OCI-LY7 (cell line): ENCODE measurements at regions not wholly inside any gene's neighbourhood (a gene's known extent, or its start where the extent isn't known, plus 50 kb on each side); places are given as distances from the start of the nearest gene placed in this dataset.

Experiments used
- BruUV-seq: library from RNA; stranded (reverse); fragments of 400-500 nt; replicated peaks from 2 replicates; lab custom pipeline; 2021; lab: Mats Ljungman, UMichigan
- CTCF ChIA-PET: fragments of 300-600 bp; sonication (Branson Sonifier 250); formaldehyde crosslinking; loops from one replicate; lab custom pipeline; 2022; ENCODE audit warnings: antibody characterized with exemption; ENCODE audit not compliant: unreplicated experiment; lab: Charles Lee
- POLR2A ChIA-PET: fragments of 300-600 bp; sonication (Branson Sonifier 250); formaldehyde crosslinking; loops from one replicate; lab custom pipeline; 2022; ENCODE audit warnings: antibody characterized with exemption; lab: Charles Lee
- DNase-seq: peaks from one replicate; pipeline ENCODE4 v3.0.0-alpha.2; 2015; ENCODE audit warnings: low spot score
- H2AFZ ChIP-seq: fragments of 200-600 bp; sonication (generic), shearing (Covaris generic); 2 replicates; pipeline ENCODE4 v1.6.1; 2014; ENCODE audit warnings: mild to moderate bottlenecking, antibody characterized with exemption, low read length, moderate library complexity
- H3K27ac ChIP-seq: fragments of 200-600 bp; sonication (generic); 2 replicates; pipeline ENCODE4 v1.5.1; 2014; ENCODE audit warnings: mixed run types, low read depth, mild to moderate bottlenecking, moderate library complexity, low read length, inconsistent platforms; ENCODE audit not compliant: poor library complexity, severe bottlenecking
- H3K36me3 ChIP-seq: fragments of 200-600 bp; sonication (generic); 2 replicates; pipeline ENCODE4 v1.6.1; 2014; ENCODE audit warnings: mild to moderate bottlenecking, antibody characterized with exemption, low read length, moderate library complexity, mixed read lengths; ENCODE audit not compliant: insufficient read depth
- H3K4me1 ChIP-seq: fragments of 200-600 bp; sonication (generic); 2 replicates; pipeline ENCODE4 v1.5.1; 2014; ENCODE audit warnings: mild to moderate bottlenecking, low read length; ENCODE audit not compliant: insufficient read depth, poor library complexity, severe bottlenecking
- H3K4me2 ChIP-seq: fragments of 200-600 bp; sonication (generic); 2 replicates; pipeline ENCODE4 v1.6.1; 2014; ENCODE audit warnings: mild to moderate bottlenecking, low read length
- H3K4me3 ChIP-seq: fragments of 200-600 bp; sonication (generic); 2 replicates; pipeline ENCODE4 v1.5.1; 2014; ENCODE audit warnings: mild to moderate bottlenecking, low read depth, low read length; ENCODE audit not compliant: poor library complexity, severe bottlenecking
- H3K79me2 ChIP-seq: fragments of 200-600 bp; sonication (generic); 2 replicates; pipeline ENCODE4 v1.6.1; 2016; ENCODE audit warnings: low read depth, mild to moderate bottlenecking, low read length, moderate library complexity, mixed read lengths; ENCODE audit not compliant: insufficient read depth
- H3K9me2 ChIP-seq: fragments of 200-600 bp; sonication (generic); 2 replicates; pipeline ENCODE4 v1.6.1; 2016; ENCODE audit warnings: mild to moderate bottlenecking, low read length, mixed read lengths; ENCODE audit not compliant: insufficient read depth
- H3K9me3 ChIP-seq: fragments of 200-600 bp; sonication (generic); 2 replicates; pipeline ENCODE4 v1.6.1; 2014; ENCODE audit warnings: mild to moderate bottlenecking, mixed run types, low read length, mixed read lengths
- H4K20me1 ChIP-seq: fragments of 200-600 bp; sonication (generic); 2 replicates; pipeline ENCODE4 v1.6.1; 2014; ENCODE audit warnings: mild to moderate bottlenecking, antibody characterized with exemption, low read length, moderate library complexity, mixed read lengths; ENCODE audit not compliant: insufficient read depth
- EZH2phosphoT487 ChIP-seq: fragments of 200-600 bp; sonication (generic); IDR thresholded peaks from 2 replicates; pipeline ENCODE4 v1.6.1; 2018; ENCODE audit warnings: low read depth, borderline replicate concordance, mild to moderate bottlenecking, mixed run types, antibody characterized with exemption, low read length, moderate library complexity, mixed read lengths
- intact Hi-C: fragments of 100-400 bp; cut with micrococcal nuclease; formaldehyde crosslinking; loops from one replicate; pipeline ENCODE4 v1.10.0; 2022; ENCODE audit not compliant: unreplicated experiment
- TF ChIP-seq, protein P1 (sequence below): fragments of 200-600 bp; sonication (generic); conservative IDR thresholded peaks from 2 replicates; pipeline ENCODE4 v1.5.1; 2014; ENCODE audit warnings: mild to moderate bottlenecking, antibody characterized with exemption, low read length, moderate library complexity, mixed read lengths

DNA sequence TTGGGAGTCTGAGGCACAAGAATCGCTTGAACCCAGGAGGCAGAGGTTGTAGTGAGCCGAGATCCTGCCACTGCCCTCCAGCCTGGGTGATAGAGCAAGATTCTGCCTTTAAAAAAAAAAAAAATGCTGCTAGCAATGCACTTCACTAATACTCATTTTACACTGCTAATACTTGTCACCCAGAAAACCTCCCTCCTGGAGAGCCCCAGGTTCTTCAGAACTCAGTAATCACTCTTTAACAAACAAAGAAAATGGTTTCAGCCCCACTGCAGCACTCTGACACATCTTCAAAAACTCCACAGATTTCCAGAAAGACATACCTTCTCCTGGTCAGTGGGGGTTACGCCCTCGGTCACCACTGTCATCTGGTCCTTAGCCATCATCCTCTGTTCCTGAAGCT is 366.7 kb downstream of the SHQ1 start:
- Histone ChIP-seq H3K4me2 (no peak overlapping the region), H3K9me3 (no peaks in the 10 kb centered on the region), H2AFZ (no peak overlapping the region), H4K20me1 (no peaks in the 10 kb centered on the region), H3K79me2 (no peaks in the 10 kb centered on the region), H3K4me3 (no peak overlapping the region), H3K27ac (no peak overlapping the region), H3K9me2 (no peaks in the 10 kb centered on the region), H3K36me3 (no peaks in the 10 kb centered on the region), H3K4me1 (no peaks in the 10 kb centered on the region)
- TF ChIP-seq, protein P1, sequence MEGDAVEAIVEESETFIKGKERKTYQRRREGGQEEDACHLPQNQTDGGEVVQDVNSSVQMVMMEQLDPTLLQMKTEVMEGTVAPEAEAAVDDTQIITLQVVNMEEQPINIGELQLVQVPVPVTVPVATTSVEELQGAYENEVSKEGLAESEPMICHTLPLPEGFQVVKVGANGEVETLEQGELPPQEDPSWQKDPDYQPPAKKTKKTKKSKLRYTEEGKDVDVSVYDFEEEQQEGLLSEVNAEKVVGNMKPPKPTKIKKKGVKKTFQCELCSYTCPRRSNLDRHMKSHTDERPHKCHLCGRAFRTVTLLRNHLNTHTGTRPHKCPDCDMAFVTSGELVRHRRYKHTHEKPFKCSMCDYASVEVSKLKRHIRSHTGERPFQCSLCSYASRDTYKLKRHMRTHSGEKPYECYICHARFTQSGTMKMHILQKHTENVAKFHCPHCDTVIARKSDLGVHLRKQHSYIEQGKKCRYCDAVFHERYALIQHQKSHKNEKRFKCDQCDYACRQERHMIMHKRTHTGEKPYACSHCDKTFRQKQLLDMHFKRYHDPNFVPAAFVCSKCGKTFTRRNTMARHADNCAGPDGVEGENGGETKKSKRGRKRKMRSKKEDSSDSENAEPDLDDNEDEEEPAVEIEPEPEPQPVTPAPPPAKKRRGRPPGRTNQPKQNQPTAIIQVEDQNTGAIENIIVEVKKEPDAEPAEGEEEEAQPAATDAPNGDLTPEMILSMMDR: no peak
- TF ChIP-seq EZH2phosphoT487: no peak
- BruUV-seq: no TSS peak
- intact Hi-C loops: no loop called here
- ChIA-PET CTCF (no interaction called here), POLR2A (no interaction called here)
- DNase-seq: no peak

- Histone ChIP-seq H3K9me3 (no peaks in the 10 kb centered on the region), H3K36me3 (no peaks in the 10 kb centered on the region), H3K9me2 (no peaks in the 10 kb centered on the region), H3K79me2 (no peaks in the 10 kb centered on the region), H3K4me1 (no peaks in the 10 kb centered on the region), H2AFZ (no peak overlapping the region), H3K27ac (no peak overlapping the region), H3K4me2 (no peak overlapping the region), H4K20me1 (no peaks in the 10 kb centered on the region), H3K4me3 (no peak overlapping the region)
- DNase-seq: no peak
- intact Hi-C loops: no loop called here
- ChIA-PET CTCF (no interaction called here), POLR2A (no interaction called here)
- no peak for TF ChIP-seq EZH2phosphoT487
- TF ChIP-seq, protein P1: no peak
- no TSS peak for BruUV-seq
Measured at GRCh38 chr3:72480366-72480765, 367.9 kb downstream of the SHQ1 start.

DNA sequence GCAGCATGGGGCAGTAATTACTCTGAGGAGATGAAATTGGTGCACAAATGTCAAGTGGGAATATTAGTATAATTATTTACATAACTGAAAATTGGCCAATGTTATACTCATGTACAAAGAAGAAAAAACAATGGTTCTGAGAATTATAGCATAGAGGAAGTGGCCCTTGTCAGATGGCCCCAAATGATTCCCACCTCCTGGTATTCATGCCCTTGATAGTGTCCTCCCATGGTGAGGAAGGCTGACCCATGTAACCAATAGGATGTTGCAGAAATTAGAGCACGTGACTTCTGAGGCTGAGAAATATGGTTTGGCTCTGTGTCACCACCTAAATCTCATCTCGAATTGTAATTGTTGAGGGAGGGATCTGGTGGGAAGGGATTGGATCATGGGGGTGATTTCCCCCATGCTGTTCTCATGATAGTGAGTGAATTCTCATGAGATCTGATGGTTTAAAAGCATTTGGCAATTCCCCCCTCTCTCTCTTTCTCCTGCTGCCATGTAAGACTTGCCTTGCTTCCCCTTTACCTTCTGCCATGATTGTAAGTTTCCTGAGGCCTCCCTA is 368.5 kb downstream of the SHQ1 start:
- BruUV-seq: no TSS peak
- TF ChIP-seq, protein P1: no peak
- TF ChIP-seq EZH2phosphoT487: no peak
- H4K20me1 ChIP-seq: no peaks in the 10 kb centered on the region

More for the DNA sequence above, 368.5 kb downstream of the SHQ1 start:
- Histone ChIP-seq H3K36me3 (no peaks in the 10 kb centered on the region), H3K4me2 (no peak overlapping the region), H3K4me3 (no peak overlapping the region), H3K27ac (no peak overlapping the region), H3K9me2 (no peaks in the 10 kb centered on the region), H3K9me3 (no peaks in the 10 kb centered on the region), H2AFZ (no peak overlapping the region), H3K4me1 (no peaks in the 10 kb centered on the region), H3K79me2 (no peaks in the 10 kb centered on the region)
- ChIA-PET CTCF (no interaction called here), POLR2A (no interaction called here)
- intact Hi-C loops: no loop called here
- no peak for DNase-seq
